ENCODE measurements at regions not wholly inside any gene's neighbourhood (a gene's known extent, or its start where the extent isn't known, plus 50 kb on each side); places are given as distances from the start of the nearest gene placed in this dataset.

DNA sequence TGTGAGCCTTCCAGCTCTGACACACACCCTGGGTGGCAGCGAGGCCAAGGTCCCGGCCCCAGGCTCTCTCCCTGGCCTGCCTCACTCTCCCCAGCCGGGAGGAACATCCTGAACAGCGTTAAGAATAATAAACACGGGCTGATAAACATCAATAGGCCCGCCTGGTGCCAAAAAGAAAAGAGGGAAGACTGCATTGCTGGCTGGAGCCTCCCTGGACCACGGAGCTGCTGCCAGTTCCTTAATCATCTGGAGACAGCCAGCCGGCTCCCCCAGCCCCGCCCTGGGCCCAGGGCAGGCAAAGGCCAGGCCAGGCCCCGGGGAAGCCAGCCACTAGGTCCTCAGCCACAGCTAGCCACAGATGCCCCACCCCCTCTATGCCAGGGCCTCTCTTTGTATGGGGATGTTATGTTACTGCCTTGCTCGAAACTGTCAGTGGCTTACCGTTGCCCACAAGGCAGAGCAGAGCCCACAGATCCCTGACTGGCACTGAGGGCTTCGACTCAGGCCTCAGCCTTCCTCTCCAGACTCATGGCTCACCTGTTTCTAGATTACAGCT is 293.7 kb downstream of the DYSF start:
- CTCF ChIA-PET: no interaction called here
- DNase-seq (ENCODE audit: low read depth, low spot score) (no peak), ATAC-seq (no peak; the same call in 2 of the 3 replicates), FAIRE-seq (no peak)
- no TSS peak for BruUV-seq (replicated peaks)
- no peaks in the 10 kb centered on the region for H3K27me3 ChIP-seq (replicated peaks in 1 of 2; ENCODE audit: control insufficient read depth in 2 of 2, insufficient read depth in 2 of 2, low read length in 1 of 2)
- in situ Hi-C loops (cut with MboI): no loop called here
- no peak overlapping the region for H3K9ac ChIP-seq (ENCODE audit: control insufficient read depth, insufficient read depth, low read length)
- no peak overlapping the region for H3K27ac ChIP-seq (ENCODE audit: control insufficient read depth, insufficient read depth)
- intact Hi-C loops (cut with micrococcal nuclease; ENCODE audit: unreplicated experiment): no loop called here
- TF ChIP-seq NR2C1 (IDR thresholded peaks at IDR 0.05) (no peak), PAX5 (IDR thresholded peaks at IDR 0.05; ENCODE audit: borderline replicate concordance, low read depth, low read length) (no peak), RBBP5 (conservative IDR thresholded peaks at IDR 0.05) (no peak), ZNF207 (IDR thresholded peaks at IDR 0.05; ENCODE audit: borderline replicate concordance) (no peak), JUNB (IDR thresholded peaks at IDR 0.05) (no peak), USF2 (IDR thresholded peaks at IDR 0.05; ENCODE audit: borderline replicate concordance, low read depth, low read length) (no peak), YBX1 (IDR thresholded peaks at IDR 0.05) (no peak), CHD1 (IDR thresholded peaks at IDR 0.05; ENCODE audit: low read depth, low read length) (no peak), RFX5 (IDR thresholded peaks at IDR 0.05; ENCODE audit: low read depth, low read length) (no peak)
- 0% methylated on average over 13 of the region's 13 CpGs for WGBS (ENCODE audit: insufficient coverage, insufficient replicate concordance, low lambda C conversion rate, missing lambda C conversion rate)
- RAD21 ChIA-PET (ENCODE audit: unreplicated experiment): no interaction called here
- SMC1A ChIA-PET (ENCODE audit: uncharacterized antibody, unreplicated experiment): no interaction called here
- H3K36me3 ChIP-seq (ENCODE audit: control insufficient read depth in 2 of 2, insufficient read depth in 2 of 2, low read length in 1 of 2): no peaks in the 10 kb centered on the region
- POLR2A ChIA-PET: interaction anchor here (0.6 kb wide), 1 partner anchor 21 kb away, joined by 3 read pairs; no protein-coding TSS in a partner anchor
- no peaks in the 10 kb centered on the region for H3K79me2 ChIP-seq (ENCODE audit: control insufficient read depth, insufficient read depth, low read length)
- no peak overlapping the region for H3K4me2 ChIP-seq (ENCODE audit: control insufficient read depth, insufficient read depth)
- H3K4me3 ChIP-seq: no peak overlapping the region
- H3K4me1 ChIP-seq (ENCODE audit: control insufficient read depth, insufficient read depth, low read length): no peaks in the 10 kb centered on the region
- no peaks in the 10 kb centered on the region for H3K9me3 ChIP-seq (replicated peaks; ENCODE audit: control insufficient read depth, insufficient read depth, low read length)
- H2AFZ ChIP-seq (ENCODE audit: control insufficient read depth, low read depth, low read length): no peak overlapping the region
- H4K20me1 ChIP-seq (ENCODE audit: control insufficient read depth, insufficient read depth): no peaks in the 10 kb centered on the region

GRCh38 chr2:71744781-71745180 is 291.4 kb downstream of the DYSF start:
- intact Hi-C loops (cut with micrococcal nuclease; ENCODE audit: unreplicated experiment): no loop called here
- RAD21 ChIA-PET (ENCODE audit: unreplicated experiment): no interaction called here
- Histone ChIP-seq H3K4me2 (ENCODE audit: control insufficient read depth, insufficient read depth) (no peak overlapping the region), H3K27ac (ENCODE audit: control insufficient read depth, insufficient read depth) (no peak overlapping the region), H3K9me3 (replicated peaks; ENCODE audit: control insufficient read depth, insufficient read depth, low read length) (no peaks in the 10 kb centered on the region), H3K9ac (ENCODE audit: control insufficient read depth, insufficient read depth, low read length) (no peak overlapping the region), H3K4me1 (ENCODE audit: control insufficient read depth, insufficient read depth, low read length) (no peaks in the 10 kb centered on the region), H2AFZ (ENCODE audit: control insufficient read depth, low read depth, low read length) (no peak overlapping the region), H3K36me3 (ENCODE audit: control insufficient read depth in 2 of 2, insufficient read depth in 2 of 2, low read length in 1 of 2) (no peaks in the 10 kb centered on the region), H3K27me3 (replicated peaks in 1 of 2; ENCODE audit: control insufficient read depth in 2 of 2, insufficient read depth in 2 of 2, low read length in 1 of 2) (no peaks in the 10 kb centered on the region), H4K20me1 (ENCODE audit: control insufficient read depth, insufficient read depth) (no peaks in the 10 kb centered on the region), H3K79me2 (ENCODE audit: control insufficient read depth, insufficient read depth, low read length) (no peaks in the 10 kb centered on the region), H3K4me3 (no peak overlapping the region)
- ATAC-seq (no peak), DNase-seq (ENCODE audit: low read depth, low spot score) (no peak), FAIRE-seq (no peak)
- POLR2A ChIA-PET: no interaction called here
- BruUV-seq (replicated peaks): no TSS peak
- SMC1A ChIA-PET (ENCODE audit: uncharacterized antibody, unreplicated experiment): no interaction called here
- WGBS (ENCODE audit: insufficient coverage, insufficient replicate concordance, low lambda C conversion rate, missing lambda C conversion rate): 22% methylated on average over 6 of the region's 6 CpGs
- in situ Hi-C loops (cut with MboI): no loop called here
- CTCF ChIA-PET: no interaction called here
- TF ChIP-seq RFX5 (IDR thresholded peaks at IDR 0.05; ENCODE audit: low read depth, low read length) (no peak), SUPT20H (IDR thresholded peaks at IDR 0.05; ENCODE audit: borderline replicate concordance, control insufficient read depth, low read depth, low read length) (no peak), SMC3 (IDR thresholded peaks at IDR 0.05; ENCODE audit: borderline replicate concordance, low read length) (no peak), BACH1 (IDR thresholded peaks at IDR 0.05; ENCODE audit: borderline replicate concordance) (no peak), USF1 (IDR thresholded peaks at IDR 0.05; ENCODE audit: borderline replicate concordance, extremely low read length, insufficient read depth, low read depth, low read length) (no peak), ETV6 (conservative IDR thresholded peaks at IDR 0.05 in 1 of 2, IDR thresholded peaks at IDR 0.05 in 1 of 2; ENCODE audit: borderline replicate concordance in 1 of 2, low read depth in 1 of 2) (no peak)
- TF ChIP-seq, protein P1, sequence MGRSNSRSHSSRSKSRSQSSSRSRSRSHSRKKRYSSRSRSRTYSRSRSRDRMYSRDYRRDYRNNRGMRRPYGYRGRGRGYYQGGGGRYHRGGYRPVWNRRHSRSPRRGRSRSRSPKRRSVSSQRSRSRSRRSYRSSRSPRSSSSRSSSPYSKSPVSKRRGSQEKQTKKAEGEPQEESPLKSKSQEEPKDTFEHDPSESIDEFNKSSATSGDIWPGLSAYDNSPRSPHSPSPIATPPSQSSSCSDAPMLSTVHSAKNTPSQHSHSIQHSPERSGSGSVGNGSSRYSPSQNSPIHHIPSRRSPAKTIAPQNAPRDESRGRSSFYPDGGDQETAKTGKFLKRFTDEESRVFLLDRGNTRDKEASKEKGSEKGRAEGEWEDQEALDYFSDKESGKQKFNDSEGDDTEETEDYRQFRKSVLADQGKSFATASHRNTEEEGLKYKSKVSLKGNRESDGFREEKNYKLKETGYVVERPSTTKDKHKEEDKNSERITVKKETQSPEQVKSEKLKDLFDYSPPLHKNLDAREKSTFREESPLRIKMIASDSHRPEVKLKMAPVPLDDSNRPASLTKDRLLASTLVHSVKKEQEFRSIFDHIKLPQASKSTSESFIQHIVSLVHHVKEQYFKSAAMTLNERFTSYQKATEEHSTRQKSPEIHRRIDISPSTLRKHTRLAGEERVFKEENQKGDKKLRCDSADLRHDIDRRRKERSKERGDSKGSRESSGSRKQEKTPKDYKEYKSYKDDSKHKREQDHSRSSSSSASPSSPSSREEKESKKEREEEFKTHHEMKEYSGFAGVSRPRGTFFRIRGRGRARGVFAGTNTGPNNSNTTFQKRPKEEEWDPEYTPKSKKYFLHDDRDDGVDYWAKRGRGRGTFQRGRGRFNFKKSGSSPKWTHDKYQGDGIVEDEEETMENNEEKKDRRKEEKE (IDR thresholded peaks at IDR 0.05): no peak

Data from GM12878 (cell line).